ENCODE measurements at regions not wholly inside any gene's neighbourhood (a gene's known extent, or its start where the extent isn't known, plus 50 kb on each side); places are given as distances from the start of the nearest gene placed in this dataset.

- peaks cover 15% of the 10 kb centered on the region for H3K27me3 Mint-ChIP-seq (ENCODE audit: low read depth)
- CTCF ChIA-PET, result no interaction called here
These were observed 769.8 kb downstream of the BRD1 start for GRCh38 chr22:49057910-49058309.

GRCh38 chr22:49056301-49056700, 771.4 kb downstream of the BRD1 start:
- peaks cover 11% of the 10 kb centered on the region for H3K27me3 Mint-ChIP-seq (ENCODE audit: low read depth)
- intact Hi-C loops (cut with micrococcal nuclease), result no loop called here
- no peaks in the 10 kb centered on the region for H3K36me3 Mint-ChIP-seq (ENCODE audit: low read depth)
- H3K27ac Mint-ChIP-seq, result no peak overlapping the region
- H3K9me3 Mint-ChIP-seq, result no peaks in the 10 kb centered on the region
- CTCF ChIA-PET, result no interaction called here
- no peaks in the 10 kb centered on the region for H3K4me1 Mint-ChIP-seq (ENCODE audit: low read depth)
- H3K4me3 Mint-ChIP-seq, result no peak overlapping the region
- no peak for DNase-seq

More at GRCh38 chr22:49057910-49058309, 769.8 kb downstream of the BRD1 start:
- Mint-ChIP-seq H3K27ac (no peak overlapping the region), H3K9me3 (no peaks in the 10 kb centered on the region), H3K4me1 (ENCODE audit: low read depth) (no peaks in the 10 kb centered on the region), H3K4me3 (no peak overlapping the region), H3K36me3 (ENCODE audit: low read depth) (no peaks in the 10 kb centered on the region)
- no peak for DNase-seq
- intact Hi-C loops (cut with micrococcal nuclease), result no loop called here

DNA sequence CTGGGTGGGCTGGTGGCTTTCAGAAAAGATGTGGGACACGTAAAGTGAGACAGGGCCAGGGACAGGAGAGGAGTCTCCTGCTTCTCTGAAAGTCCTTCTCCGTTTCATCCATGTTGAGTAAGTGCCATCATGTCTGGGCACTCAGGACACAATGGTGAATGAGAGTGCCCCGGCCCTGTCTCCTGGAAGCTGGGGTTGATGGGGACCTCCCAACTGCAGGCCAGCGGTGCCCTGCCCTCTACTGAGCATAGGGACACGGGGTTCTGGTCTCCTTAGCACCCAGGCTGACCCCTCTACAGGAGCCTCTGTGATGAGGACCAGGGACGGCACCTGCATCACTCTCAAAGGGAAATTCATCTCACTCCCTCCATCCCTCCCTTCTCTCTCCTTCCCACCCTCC, 772.3 kb downstream of the BRD1 start:
- CTCF ChIA-PET, result no interaction called here
- H3K4me1 Mint-ChIP-seq (ENCODE audit: low read depth), result no peaks in the 10 kb centered on the region
- intact Hi-C loops (cut with micrococcal nuclease), result no loop called here
- no peak for DNase-seq
- no peaks in the 10 kb centered on the region for H3K36me3 Mint-ChIP-seq (ENCODE audit: low read depth)
- no peaks in the 10 kb centered on the region for H3K9me3 Mint-ChIP-seq
- H3K27me3 Mint-ChIP-seq (ENCODE audit: low read depth), result peaks cover 11% of the 10 kb centered on the region
- no peak overlapping the region for H3K4me3 Mint-ChIP-seq
- H3K27ac Mint-ChIP-seq, result no peak overlapping the region

DNA sequence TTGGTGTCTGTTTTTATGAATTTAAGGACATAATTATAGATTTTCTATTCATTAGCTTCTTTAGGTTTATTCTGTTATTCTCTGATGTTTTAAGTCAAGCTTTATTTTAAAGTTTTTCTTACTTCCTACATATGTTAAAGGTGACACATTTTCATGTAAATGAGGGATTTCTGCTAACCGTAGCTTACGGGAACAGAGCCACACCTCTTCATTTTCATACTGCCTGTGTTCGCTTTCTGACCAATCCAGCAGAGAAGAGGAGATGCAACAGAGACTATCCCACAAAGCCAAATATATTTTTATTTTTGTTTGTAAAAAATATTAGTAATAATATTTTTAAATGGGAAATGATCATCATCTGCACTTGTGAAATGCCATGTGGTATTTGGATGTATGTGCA, 774.1 kb downstream of the BRD1 start:
- no peak overlapping the region for H3K4me3 Mint-ChIP-seq
- H3K27me3 Mint-ChIP-seq (ENCODE audit: low read depth), result peaks cover 6% of the 10 kb centered on the region
- peak; percentile 20 for DNase-seq
- H3K4me1 Mint-ChIP-seq (ENCODE audit: low read depth), result no peaks in the 10 kb centered on the region
- H3K27ac Mint-ChIP-seq, result no peak overlapping the region
- H3K36me3 Mint-ChIP-seq (ENCODE audit: low read depth), result no peaks in the 10 kb centered on the region
- no peaks in the 10 kb centered on the region for H3K9me3 Mint-ChIP-seq
- intact Hi-C loops (cut with micrococcal nuclease), result no loop called here
- CTCF ChIA-PET, result no interaction called here

DNA sequence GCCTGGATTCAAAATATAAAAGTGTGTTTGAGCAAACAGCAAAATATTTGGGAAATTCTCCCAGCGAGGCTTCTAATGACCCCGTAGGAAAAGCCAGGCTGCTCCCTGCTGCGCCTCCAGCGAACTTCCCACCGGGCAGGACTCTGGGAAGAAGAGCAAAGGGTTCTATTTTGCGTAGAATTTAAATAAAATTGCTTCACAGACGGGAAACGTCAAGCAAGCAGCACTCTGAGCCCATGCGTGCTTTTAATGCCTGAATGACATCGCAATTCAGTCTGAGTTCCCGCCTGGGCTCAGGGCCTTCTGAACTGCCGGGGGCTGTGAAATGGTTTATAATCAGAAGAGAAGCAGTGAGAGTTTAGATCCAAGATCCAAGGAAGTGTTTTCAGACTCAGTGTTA, 775.1 kb downstream of the BRD1 start:
- Mint-ChIP-seq H3K9me3 (no peaks in the 10 kb centered on the region), H3K36me3 (ENCODE audit: low read depth) (no peaks in the 10 kb centered on the region), H3K4me3 (no peak overlapping the region), H3K27me3 (ENCODE audit: low read depth) (peaks cover 2% of the 10 kb centered on the region), H3K27ac (no peak overlapping the region), H3K4me1 (ENCODE audit: low read depth) (no peaks in the 10 kb centered on the region)
- intact Hi-C loops (cut with micrococcal nuclease), result no loop called here
- CTCF ChIA-PET, result no interaction called here
- DNase-seq, result no peak

DNA sequence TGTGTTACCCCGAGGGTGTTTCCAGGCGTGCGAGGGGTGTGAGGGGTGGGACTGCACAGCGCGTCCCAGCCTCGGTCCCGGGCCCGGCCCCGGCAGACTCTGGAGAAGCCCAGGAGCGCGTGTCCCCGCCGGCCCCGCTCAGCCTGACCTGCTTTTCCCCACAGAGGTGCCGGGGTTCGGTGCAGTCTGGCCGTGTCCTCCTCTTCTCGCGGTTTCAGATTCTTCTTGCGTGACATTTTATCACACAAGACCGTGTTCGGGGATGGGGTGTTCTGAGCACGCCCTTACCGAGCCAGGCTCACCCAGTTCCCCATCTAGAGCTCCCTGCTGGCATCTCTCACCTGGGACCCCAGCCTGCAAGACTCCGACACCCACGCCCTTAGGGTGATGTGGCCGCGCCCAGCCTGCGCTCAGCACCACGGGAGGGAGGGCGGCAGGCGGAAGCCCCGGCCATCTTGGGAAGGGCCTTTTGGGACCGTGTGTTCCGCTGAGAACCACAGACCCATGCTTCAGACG, 775.6 kb downstream of the BRD1 start:
- Mint-ChIP-seq H3K27ac (no peak overlapping the region), H3K4me3 (no peak overlapping the region), H3K36me3 (ENCODE audit: low read depth) (no peaks in the 10 kb centered on the region), H3K9me3 (no peaks in the 10 kb centered on the region), H3K4me1 (ENCODE audit: low read depth) (no peaks in the 10 kb centered on the region), H3K27me3 (ENCODE audit: low read depth) (no peaks in the 10 kb centered on the region)
- CTCF ChIA-PET, result no interaction called here
- DNase-seq, result no peak
- intact Hi-C loops (cut with micrococcal nuclease), result no loop called here

GRCh38 chr22:49051491-49052022, 776.1 kb downstream of the BRD1 start:
- DNase-seq, result no peak
- no peak overlapping the region for H3K4me3 Mint-ChIP-seq
- no peak overlapping the region for H3K27ac Mint-ChIP-seq
- no peaks in the 10 kb centered on the region for H3K4me1 Mint-ChIP-seq (ENCODE audit: low read depth)
- no peaks in the 10 kb centered on the region for H3K9me3 Mint-ChIP-seq
- no peaks in the 10 kb centered on the region for H3K27me3 Mint-ChIP-seq (ENCODE audit: low read depth)
- no peaks in the 10 kb centered on the region for H3K36me3 Mint-ChIP-seq (ENCODE audit: low read depth)
- CTCF ChIA-PET, result no interaction called here
- intact Hi-C loops (cut with micrococcal nuclease), result no loop called here

DNA sequence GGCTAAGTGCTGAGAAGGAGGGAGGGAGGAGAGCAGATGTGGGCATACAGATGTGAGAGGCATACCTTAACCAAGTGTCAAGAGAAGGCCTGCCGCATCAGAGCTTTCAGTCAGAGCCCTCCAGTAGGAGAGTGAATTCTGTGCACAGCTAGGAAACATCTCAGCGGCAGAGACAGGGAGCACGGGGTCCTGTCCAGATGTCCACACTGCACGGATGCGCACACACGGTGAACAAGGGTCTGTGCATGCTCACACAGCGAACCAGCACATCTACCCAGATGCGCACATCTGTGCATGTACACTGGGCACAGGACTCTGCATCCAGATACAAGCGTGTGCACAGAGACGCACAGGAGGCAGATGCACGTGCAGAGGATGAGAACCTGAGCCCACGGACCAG, 778.0 kb downstream of the BRD1 start:
- Mint-ChIP-seq H3K9me3 (no peaks in the 10 kb centered on the region), H3K27me3 (ENCODE audit: low read depth) (peaks cover 4% of the 10 kb centered on the region), H3K4me1 (ENCODE audit: low read depth) (no peaks in the 10 kb centered on the region), H3K36me3 (ENCODE audit: low read depth) (no peaks in the 10 kb centered on the region), H3K27ac (no peak overlapping the region), H3K4me3 (no peak overlapping the region)
- intact Hi-C loops (cut with micrococcal nuclease), result loop anchor here (5.0 to 10.0 kb wide), 2 partner anchors 583 to 675 kb away; no protein-coding TSS in a partner anchor
- CTCF ChIA-PET, result no interaction called here
- DNase-seq, result no peak

DNA sequence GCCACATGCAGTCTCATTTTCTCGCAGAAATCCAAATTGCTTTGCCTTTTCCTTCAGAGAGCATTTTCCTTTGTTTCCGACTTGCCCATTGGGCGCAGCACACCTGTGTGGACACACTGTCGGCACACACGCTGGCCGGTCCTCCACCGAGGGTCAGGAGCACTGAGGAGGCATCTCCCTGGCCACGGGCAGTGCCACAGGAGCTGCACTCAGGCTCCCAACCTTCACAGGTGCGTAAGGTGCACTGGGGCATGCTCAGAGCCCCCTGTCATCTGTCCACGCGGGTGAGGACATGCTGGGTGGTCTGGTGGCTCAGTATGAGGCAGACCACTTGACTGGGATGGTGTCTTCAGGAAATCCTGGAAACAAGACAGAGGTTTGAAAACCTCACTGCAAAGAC, 779.1 kb downstream of the BRD1 start:
- no peak for DNase-seq
- H3K9me3 Mint-ChIP-seq, result no peaks in the 10 kb centered on the region
- no peaks in the 10 kb centered on the region for H3K36me3 Mint-ChIP-seq (ENCODE audit: low read depth)
- no peak overlapping the region for H3K4me3 Mint-ChIP-seq
- H3K27me3 Mint-ChIP-seq (ENCODE audit: low read depth), result peaks cover 4% of the 10 kb centered on the region
- H3K4me1 Mint-ChIP-seq (ENCODE audit: low read depth), result no peaks in the 10 kb centered on the region
- CTCF ChIA-PET, result interaction anchor here (2.7 kb wide), 1 partner anchor 256 kb away, joined by 14 read pairs; no protein-coding TSS in a partner anchor
- H3K27ac Mint-ChIP-seq, result no peak overlapping the region
- intact Hi-C loops (cut with micrococcal nuclease), result loop anchor here (5.0 to 10.0 kb wide), 2 partner anchors 584 to 676 kb away; no protein-coding TSS in a partner anchor

- no peak overlapping the region for H3K4me3 Mint-ChIP-seq
- DNase-seq, result no peak
- H3K9me3 Mint-ChIP-seq, result no peaks in the 10 kb centered on the region
- H3K27me3 Mint-ChIP-seq (ENCODE audit: low read depth), result peaks cover 4% of the 10 kb centered on the region
- H3K36me3 Mint-ChIP-seq (ENCODE audit: low read depth), result no peaks in the 10 kb centered on the region
- no peak overlapping the region for H3K27ac Mint-ChIP-seq
- H3K4me1 Mint-ChIP-seq (ENCODE audit: low read depth), result no peaks in the 10 kb centered on the region
- intact Hi-C loops (cut with micrococcal nuclease), result loop anchor here (2.0 to 10.0 kb wide), 3 partner anchors 257 to 677 kb away; no protein-coding TSS in a partner anchor
- CTCF ChIA-PET, result interaction anchor here (1.3 to 2.7 kb wide), 2 partner anchors 14 to 258 kb away, joined by 3 to 14 read pairs; no protein-coding TSS in a partner anchor
These were observed 780.2 kb downstream of the BRD1 start for GRCh38 chr22:49047447-49047846.

- Mint-ChIP-seq H3K4me3 (no peak overlapping the region), H3K27ac (no peak overlapping the region), H3K4me1 (ENCODE audit: low read depth) (no peaks in the 10 kb centered on the region), H3K27me3 (ENCODE audit: low read depth) (peaks cover 4% of the 10 kb centered on the region), H3K9me3 (no peaks in the 10 kb centered on the region), H3K36me3 (ENCODE audit: low read depth) (no peaks in the 10 kb centered on the region)
- CTCF ChIA-PET, result interaction anchor here (1.3 to 2.7 kb wide), 3 partner anchors 13 to 258 kb away, joined by 3 to 14 read pairs (median 3); no protein-coding TSS in a partner anchor
- peak; percentile 61 for DNase-seq
- intact Hi-C loops (cut with micrococcal nuclease), result loop anchor here (2.0 to 10.0 kb wide), 3 partner anchors 258 to 678 kb away; no protein-coding TSS in a partner anchor
These were observed 780.9 kb downstream of the BRD1 start for GRCh38 chr22:49046546-49047361.

GRCh38 chr22:49046000-49046545, 781.6 kb downstream of the BRD1 start:
- H3K4me3 Mint-ChIP-seq, result no peak overlapping the region
- no peaks in the 10 kb centered on the region for H3K9me3 Mint-ChIP-seq
- intact Hi-C loops (cut with micrococcal nuclease), result loop anchor here (2.0 to 10.0 kb wide), 3 partner anchors 259 to 679 kb away; no protein-coding TSS in a partner anchor
- H3K27me3 Mint-ChIP-seq (ENCODE audit: low read depth), result peaks cover 4% of the 10 kb centered on the region
- no peaks in the 10 kb centered on the region for H3K36me3 Mint-ChIP-seq (ENCODE audit: low read depth)
- no peaks in the 10 kb centered on the region for H3K4me1 Mint-ChIP-seq (ENCODE audit: low read depth)
- DNase-seq, result no peak
- CTCF ChIA-PET, result interaction anchor here (1.0 to 2.7 kb wide), 4 partner anchors 13 to 259 kb away, joined by 3 to 14 read pairs (median 3); no protein-coding TSS in a partner anchor
- H3K27ac Mint-ChIP-seq, result no peak overlapping the region

Measured in activated naive CD4-positive, alpha-beta T cell treated with anti-CD3 and anti-CD28 coated beads for 36 hours (primary cell).